ENCODE measurements at regions not wholly inside any gene's neighbourhood (a gene's known extent, or its start where the extent isn't known, plus 50 kb on each side); places are given as distances from the start of the nearest gene placed in this dataset.

DNA sequence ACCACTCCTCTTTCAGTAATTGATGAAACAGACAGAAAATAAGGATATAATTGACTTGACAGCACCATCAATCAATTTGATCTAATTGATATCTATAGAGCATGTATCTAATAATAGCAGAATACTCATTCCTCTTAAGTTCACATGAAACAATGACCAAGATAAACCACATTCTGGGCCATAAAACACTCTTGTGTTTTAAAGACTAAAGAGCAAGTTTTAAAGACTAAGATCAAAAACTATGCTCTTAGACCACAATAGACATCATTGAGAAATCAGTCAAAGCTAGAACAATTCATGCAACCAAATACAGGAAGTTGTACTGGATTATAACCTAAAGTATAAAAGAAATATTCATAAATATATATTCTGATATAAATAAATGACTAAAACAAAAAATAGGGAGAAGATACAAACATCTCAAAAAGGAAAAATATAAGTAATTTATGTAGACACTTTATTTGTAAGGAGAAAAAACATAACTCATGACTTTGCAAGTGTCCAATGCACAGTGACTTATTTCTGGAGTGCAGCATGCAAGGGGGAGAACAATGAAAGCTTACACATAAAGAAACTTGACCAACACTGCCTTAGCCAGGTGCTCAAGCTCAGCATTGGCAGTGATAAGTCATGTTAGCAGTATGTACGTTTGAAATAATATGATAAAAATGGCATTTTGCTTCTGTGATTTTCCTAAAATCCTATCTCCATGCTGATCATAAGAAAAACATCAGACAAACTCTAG is 312.7 kb upstream of the IGFBP3 start:
- no peak for DNase-seq (ENCODE audit: low spot score)

DNA sequence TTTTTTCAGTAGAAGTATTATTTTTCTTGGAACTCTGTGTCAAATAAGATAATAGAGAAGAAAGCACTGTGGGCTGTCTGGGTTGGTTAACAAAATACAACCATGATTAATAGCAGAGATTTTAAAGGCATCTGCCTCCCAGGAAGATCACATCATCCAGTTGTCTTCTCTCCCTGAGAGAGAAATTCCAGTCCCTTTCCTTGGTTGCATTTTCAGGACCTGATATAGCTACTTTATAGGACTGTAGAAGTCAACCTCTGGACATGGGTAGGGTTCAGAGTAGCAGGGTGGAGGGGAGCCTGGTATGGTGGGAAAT is 309.9 kb upstream of the IGFBP3 start:
- DNase-seq (ENCODE audit: low spot score) = no peak

DNA sequence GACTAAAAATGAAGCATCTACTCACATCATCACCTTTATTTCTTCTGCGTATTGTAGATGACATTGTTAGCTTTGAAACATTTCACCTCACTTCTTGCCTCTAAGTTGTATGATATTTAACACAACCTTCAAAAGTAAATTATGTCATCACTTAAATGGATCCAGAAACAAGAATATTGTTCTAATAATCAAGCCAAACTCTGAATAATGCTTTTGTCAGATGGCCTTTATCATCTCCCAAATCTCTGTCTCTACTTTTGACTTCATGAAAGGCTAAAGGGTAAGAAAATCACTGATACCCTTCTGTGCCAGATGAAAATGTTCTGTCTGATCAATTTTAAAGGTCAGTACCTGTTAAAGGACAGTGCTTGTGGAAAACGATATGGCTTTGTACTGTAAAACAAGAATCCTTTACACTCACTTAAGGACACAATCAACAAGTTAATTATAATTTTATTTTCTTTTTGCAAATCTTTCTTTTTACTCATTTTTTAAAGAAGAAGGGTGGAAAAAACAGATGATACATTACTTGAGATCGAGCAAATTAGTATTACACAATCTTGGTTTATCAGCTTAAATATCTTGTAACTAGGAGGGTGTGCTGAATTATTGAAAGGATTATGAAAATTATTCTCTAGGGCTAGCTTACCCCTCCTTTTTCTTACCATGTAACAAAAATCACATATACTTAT is 309.4 kb upstream of the IGFBP3 start:
- DNase-seq (ENCODE audit: low spot score) = no peak

DNA sequence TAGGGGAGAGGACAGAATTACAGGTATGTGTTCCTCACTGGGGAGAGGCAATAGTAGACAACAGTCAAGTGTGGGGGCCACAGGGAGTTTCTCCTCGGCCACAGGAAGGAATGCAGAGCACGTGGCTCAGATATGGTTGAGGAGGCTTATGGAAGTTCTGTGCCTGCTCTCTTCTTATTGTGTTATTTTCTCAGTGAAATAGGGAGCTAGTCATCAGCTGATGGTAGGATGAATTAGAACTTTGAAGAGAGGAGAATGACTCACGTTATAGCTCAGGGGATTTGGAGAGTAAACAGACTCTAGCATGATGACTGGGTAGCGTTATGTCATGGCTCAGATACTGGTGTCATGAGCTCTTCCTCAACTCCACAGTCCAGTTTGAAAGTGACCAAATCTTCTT is 308.3 kb upstream of the IGFBP3 start:
- DNase-seq (ENCODE audit: low spot score) = no peak

DNA sequence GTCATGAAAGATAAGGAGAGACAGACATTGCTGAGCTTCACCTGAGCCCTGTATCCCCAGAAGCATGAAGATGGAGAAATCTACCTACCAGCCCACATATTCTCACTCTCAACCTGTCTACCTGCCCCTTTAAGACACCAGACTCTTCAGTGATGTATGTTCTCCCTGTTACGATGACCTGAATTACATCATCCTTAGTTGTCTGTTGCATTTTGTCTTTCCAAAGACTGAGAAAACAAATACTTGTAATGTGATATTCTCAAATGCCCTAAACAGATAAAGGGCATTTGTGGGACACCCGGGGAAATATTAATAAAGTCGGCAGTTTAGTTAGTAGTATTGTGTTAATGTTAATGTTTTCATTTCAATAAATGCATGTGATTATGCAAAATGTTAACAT is 305.8 kb upstream of the IGFBP3 start:
- DNase-seq (ENCODE audit: low spot score) = no peak

DNA sequence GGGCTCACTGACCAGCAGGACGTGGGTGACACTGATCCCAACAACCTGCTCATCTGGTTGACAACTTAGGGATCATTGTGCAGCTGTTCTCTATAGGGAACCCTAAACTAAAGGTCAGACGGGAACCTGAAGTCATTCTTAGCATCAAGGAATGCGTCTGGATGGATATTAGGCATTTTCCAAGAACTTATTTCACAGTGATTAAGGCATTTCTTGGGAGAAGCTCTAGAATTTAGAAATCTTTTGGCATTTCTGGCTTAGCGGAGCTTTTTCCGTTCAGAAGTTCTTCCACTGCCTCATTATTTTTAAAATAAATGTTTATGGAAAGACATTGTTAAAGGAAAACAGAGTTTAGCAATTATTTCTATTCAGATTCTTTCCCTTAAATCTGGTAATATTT is 303.3 kb upstream of the IGFBP3 start:
- no peak for DNase-seq (ENCODE audit: low spot score)

DNA sequence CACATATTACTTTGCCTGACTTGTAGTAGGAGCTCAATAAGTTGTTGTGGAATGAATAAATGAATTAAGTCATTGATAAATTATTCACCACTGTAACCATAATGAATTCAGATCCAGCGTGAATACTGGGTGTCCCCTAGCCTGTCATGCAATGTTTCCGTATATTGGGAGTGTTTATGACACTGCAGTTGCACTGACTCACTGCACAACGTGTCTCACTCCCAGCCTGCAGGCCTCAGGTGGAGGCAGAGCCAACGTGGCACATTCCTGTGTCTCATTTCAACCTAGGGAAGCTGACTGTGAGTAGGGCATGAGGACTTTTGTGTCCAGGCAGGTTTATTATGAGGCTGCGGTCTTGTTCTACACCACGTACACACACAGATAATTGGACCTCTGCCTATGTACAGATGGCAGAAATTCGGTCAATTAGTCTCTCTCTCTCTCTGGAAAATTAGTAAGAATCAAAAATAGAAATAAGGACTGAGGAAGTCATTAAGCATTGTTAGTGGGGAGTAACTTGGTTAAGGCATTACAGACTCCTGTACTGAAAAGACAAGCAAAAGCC is 299.1 kb upstream of the IGFBP3 start:
- no peak for DNase-seq (ENCODE audit: low spot score)

DNA sequence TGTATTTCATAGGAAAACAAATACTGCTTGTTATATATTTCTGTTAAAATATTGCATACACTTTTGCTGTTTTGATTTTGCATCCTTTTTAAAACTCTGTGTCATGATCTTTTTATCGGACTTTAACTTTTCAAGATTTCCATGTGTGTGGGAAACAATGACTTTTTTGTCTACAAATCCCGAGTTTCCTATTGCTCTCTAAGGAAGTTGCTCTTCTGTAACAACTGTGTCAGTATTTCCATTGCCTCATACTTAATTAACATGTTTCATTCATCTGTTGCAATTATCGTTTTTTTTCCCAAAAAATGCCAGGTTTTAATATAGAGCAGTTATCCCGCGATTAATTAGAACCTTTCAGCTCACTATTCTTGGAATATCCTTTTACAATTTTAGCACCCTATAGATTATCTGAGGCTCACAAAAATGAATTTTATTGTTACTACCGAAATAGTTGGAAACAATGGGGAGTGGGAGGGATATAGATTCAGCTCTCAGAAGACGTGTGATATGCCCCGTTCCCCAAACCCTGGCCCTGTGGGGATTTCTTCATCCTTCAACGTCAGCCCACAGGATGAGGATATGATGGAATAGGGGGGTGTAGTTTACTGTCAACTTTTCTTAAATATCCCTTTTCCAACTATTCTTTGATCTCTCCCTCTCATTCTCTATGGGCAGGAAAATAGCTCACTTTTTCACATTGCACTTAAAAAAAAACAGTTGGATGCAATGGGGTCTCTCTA is 297.6 kb upstream of the IGFBP3 start:
- no peak for DNase-seq (ENCODE audit: low spot score)

DNA sequence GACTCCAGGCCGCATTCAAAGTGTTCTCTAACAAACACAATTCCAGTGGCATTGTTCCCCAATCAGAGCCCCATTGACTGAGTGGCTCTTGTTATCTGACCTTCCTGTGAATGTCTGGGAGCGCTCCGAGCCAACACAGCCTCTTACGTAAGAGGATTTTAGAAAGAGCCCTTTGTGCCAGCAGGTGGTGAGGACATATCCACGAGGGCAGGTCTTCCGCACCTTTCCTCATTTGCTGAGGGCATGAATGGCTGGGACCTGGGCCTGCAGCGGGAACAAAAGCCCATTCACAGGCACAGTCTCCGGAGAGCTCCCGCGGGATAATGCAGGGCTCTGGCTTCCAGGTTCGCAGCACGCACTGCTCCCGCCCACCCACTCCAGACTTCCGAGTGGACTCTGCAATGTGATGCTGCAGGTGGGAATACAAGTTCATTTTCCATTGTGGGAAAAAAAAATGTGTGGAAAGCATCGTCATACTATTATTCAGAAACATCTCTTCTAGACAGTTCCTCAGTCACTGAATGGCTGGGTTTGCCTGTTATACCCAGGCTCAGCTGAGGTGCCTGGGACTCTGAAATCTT is 295.0 kb upstream of the IGFBP3 start:
- DNase-seq (ENCODE audit: low spot score) = no peak

DNA sequence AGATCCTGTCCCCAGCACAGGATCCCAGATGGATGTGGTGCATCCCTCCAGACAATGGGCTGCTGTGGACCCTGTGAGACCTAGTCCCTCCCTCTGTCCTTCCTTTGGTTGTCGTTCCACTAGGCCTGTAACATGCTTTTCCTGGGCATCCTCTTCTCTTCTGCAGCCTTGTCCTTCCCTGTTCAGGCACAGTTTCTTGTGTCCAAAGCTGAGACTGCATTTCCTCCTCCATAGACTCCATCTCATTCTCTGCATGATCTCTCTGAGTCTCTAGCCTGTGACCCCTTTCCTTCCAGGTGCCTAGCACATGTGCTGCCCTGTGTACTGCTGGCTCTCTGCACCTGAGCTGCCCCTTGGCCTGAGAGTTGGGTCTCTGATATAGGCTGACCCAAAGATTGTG is 293.5 kb upstream of the IGFBP3 start:
- no peak for DNase-seq (ENCODE audit: low spot score)

DNA sequence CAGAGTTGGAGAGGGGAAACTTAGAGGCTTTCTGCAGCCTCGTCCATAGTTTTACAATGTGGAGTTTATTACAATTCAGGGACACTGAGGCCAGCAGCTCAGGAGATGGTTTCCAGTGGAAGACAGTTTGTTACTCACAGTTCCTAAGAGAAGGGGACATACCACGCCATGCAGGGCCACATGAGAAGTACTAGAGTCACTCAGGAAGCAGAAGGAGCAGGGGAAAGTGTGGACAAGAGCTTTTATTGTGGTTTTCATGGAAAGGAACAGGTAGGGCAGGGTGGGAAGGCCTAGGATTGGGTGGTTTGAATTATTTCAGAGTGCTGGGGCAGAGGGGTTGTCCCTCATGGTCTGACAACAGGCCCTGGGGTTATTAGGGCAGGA is 292.1 kb upstream of the IGFBP3 start:
- DNase-seq (ENCODE audit: low spot score) = no peak

DNA sequence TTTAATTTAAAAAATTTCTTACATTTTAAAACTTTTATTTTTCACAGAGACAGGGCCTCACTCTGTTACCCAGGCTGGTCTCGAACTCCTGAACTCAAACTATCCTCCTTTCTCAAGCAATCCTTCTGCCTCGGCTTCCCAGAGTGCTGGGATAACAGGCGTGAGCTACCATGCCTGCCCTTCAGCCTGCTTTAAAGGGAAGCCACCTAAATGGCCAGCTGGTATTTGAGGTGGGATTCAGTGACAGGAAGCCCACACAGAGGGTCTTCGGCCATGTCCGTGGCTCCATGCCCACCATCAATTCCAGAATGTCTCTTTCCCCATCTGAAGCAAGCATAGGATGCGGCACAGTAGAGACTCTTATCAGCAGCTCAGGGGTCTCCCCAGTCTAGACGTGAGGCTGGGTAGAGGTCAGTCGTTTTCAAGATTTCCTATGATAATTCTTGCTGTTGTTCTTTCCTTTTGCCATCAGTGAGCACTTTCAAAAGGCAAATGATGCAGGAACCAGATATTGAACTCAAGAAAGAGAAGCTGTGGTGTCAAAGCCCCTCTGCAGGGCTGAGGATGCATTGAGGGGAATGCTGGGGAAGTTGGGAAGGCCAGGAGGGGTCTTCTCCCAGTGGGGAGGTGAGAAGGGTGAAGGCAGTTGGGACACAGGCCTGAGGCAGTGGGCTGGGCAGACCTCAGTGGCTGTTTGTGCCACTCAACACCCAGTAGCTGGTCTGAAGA is 291.5 kb upstream of the IGFBP3 start:
- DNase-seq (ENCODE audit: low spot score) = no peak

DNA sequence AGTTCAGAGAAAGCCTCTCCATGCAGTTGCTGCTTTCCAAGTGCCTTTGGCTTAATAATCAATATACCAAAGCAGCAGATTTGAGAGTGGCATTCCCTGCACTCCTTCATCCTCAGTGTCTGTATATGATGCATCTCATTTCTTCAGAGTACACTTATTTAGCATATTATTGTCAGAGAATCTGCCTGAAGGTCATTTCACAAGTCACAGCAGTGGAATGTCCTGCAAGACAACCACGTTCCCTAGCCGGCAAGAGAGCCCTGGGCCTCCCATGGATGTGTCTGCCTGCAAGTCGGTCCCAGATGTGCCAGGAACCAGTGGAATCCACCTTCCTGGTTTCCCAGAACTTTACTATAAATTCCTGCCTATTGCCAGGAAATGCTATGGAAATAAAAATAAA is 289.4 kb upstream of the IGFBP3 start:
- DNase-seq (ENCODE audit: low spot score) = no peak

DNA sequence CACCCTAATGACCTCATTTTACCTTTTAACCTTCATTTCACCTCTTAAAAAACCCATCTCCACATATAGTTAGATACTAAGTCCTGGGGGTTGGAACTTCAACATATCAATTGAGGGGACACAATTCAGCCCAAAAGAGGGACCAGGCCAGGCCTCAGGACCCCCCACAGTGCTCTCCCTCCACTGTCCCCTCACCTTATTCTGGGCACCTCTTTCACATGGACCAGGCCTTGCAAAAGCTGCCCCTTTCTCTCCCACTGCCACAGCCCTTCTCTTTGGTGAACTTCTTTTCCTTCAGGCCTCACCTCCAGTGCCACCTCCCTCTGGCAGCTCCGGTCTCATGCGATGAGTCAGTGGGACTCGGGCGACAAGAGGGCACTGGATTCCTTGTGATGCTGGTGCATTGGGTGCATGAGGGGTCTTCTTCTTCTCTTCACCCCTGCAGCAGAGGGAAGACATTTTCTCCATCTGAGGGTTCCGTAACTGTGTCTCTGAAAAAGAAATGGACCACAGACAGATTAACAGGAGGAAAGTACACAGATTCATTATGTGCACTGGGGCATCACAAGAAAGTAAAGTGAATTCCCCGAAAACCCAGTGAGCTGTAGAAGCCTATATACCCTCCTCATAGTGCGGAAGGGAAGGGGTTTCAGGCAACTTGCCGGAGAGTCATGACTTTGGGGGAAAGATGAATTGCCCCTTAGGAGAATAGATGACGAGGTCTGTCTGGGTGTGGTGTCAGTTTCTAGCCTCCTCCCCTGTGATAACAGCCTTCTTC is 288.7 kb upstream of the IGFBP3 start:
- DNase-seq (ENCODE audit: low spot score) = no peak

DNA sequence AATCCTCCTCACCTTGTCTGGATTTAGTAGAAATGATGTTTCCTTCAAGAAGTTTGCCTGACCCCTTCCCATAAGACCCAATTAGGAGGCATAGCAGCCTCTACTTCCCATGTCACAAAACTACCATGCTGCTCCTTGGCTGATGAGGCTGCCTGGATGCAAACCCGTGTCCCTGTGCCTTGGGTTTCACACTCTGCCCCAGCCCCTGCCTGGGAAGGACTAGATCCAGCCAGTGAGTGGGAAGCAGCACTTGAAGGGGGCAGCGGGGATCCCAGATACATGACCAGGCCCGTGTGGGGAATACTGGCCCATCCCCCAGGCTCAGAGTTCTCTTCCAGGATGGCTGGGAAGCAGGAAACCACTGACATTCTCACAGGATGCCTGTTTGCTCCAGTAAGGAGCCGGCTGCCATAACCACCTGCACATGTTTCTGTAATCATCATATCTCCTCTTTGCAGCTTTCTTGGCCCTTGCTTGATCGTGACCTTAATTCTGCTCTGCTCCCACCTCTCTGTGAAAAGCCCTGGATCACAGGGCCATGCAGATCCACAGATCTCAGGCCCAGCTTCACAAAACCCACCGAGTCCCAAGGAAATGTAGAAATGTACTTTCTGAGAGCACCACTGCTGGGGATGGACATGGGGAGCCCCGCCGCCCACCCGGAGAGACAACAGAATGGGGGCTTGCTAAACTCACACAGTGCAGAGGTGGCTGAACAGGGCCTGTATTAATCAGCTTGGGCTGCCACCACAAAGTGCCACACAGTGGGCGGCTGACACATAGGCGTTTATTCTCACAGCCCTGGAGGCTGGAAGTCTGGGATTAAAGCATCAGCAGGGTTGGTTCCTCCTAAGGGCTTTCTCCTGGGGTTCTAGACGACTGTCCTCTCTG is 287.8 kb upstream of the IGFBP3 start:
- DNase-seq (ENCODE audit: low spot score) = no peak

DNA sequence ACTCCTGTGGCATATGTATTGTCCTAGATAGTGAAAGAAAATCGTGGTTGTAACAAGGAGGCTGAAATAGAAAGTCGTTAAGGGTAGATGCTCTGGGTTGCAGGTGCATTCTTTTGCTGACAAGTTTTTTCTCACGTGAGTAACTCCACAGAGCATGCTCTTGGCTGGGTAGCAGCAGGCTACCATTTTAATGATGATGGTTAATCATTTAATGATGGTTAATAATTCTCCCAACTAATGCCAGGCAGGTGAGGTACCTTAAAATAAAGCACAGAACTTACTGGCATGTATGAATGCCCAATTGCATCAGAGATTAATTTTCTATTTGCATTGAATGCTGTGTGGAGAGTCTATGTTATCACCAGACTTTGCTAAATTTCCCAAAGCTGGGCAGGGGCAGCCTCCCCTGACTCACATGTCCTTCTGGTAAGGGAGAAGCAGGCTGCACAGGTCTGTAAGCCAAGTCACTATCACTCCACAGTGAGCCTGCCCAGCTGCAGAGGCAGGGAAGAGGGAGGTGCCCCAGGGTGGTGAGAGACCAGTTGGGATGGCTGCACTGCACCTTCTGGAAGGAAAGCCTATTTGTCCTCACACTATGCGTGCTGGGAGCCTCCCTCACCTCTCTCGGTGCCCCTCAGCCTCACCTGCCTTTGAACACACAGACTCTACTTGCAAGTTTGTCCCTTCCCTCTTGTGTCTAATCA is 287.0 kb upstream of the IGFBP3 start:
- no peak for DNase-seq (ENCODE audit: low spot score)

DNA sequence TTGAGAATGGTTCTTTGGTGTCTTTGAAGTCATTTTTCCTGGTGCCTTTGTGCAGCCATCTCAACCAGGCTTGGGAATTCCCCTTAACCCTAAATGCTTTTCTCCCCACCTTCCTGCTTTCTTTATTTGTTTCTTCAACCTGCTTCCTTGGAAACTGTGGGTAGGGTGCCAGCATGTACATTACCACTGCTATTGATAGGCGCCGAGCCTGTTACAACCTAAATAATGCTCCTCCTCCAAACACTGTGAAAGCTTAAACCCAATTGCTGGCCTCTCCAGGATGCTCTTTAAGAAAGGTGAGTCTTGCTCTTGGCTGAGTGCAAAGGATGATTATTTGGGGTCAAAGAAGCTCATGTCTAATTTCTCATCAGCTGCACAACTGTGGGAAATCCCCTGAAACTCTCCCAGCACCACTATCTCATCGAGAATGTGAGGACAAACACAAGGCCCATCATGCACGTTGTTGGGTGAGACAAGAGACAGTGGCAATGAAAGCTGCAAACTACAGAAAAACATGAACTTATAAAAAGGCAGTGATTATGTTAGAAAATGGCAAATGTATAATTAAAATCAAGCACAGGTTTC is 285.5 kb upstream of the IGFBP3 start:
- DNase-seq (ENCODE audit: low spot score) = no peak

DNA sequence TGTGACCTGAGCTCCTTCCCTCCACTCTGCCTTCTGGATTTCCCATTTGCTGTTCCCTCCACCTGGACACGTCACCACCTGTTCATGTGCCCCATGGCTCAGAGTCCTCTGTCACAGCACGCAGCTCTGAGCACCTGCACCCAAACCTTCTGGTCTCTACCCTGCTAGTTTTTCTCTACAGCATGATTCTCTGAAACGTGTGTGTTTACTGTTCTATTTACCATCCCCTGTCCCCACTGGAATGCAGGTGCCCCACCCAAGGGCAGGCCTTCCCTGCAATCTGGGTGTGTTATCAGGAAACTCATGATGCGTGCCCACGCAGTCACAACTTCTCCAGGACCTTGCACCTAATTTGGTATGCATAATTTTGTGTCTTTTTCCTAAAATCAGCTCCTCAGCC is 284.4 kb upstream of the IGFBP3 start:
- DNase-seq (ENCODE audit: low spot score) = no peak

DNA sequence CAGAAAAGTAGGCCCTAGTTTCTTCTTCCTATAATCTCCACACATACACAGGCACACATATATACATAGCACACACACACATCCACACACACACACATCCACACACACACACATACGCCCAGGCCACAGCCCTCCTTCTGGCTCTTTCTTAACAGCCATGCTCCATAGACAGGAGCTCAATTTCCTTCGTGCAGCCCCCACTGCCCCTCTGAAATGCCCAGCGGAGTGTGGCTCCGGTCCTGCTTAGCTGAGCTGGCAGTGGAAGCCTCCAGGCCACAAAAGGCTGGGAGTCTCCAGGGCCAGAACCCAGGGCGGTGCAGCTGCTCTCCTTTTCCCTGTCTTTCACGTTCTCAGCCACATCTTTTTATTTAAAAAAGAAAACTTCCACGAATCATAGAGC is 282.9 kb upstream of the IGFBP3 start:
- no peak for DNase-seq (ENCODE audit: low spot score)

Measured in germinal center (tissue), 1 donor.